ENCODE measurements at regions not wholly inside any gene's neighbourhood (a gene's known extent, or its start where the extent isn't known, plus 50 kb on each side); places are given as distances from the start of the nearest gene placed in this dataset.

GRCh38 chr12:14065616-14066015, 84.2 kb upstream of the GRIN2B start:
- no peak overlapping the region for H3K4me3 Mint-ChIP-seq (ENCODE audit: unreplicated experiment)
- no peak for DNase-seq (ENCODE audit: low read depth)
- Histone ChIP-seq H3K9me3 (ENCODE audit: insufficient read depth, low read depth, low read length) (no peaks in the 10 kb centered on the region), H4K20me1 (ENCODE audit: insufficient read depth, low read length) (no peaks in the 10 kb centered on the region), H3K27ac (ENCODE audit: low read depth, low read length) (no peak overlapping the region), H3K9ac (ENCODE audit: low read length) (no peak overlapping the region), H3K4me1 (ENCODE audit: insufficient read depth, low read length) (no peaks in the 10 kb centered on the region), H3K27me3 (ENCODE audit: insufficient read depth, low read length) (no peaks in the 10 kb centered on the region), H3K36me3 (ENCODE audit: insufficient read depth, low read length) (no peaks in the 10 kb centered on the region), H3K4me2 (ENCODE audit: low read length) (no peak overlapping the region), H3K4me3 (ENCODE audit: insufficient read depth, low read depth, low read length) (no peak overlapping the region), H2AFZ (ENCODE audit: low read depth, low read length) (no peak overlapping the region), H3K79me2 (ENCODE audit: insufficient read depth, low read length) (no peaks in the 10 kb centered on the region)
- peaks cover 4% of the 10 kb centered on the region for H3K9me3 Mint-ChIP-seq (ENCODE audit: unreplicated experiment)
- no peaks in the 10 kb centered on the region for H3K27me3 Mint-ChIP-seq (ENCODE audit: low read depth, unreplicated experiment)
- no peak for TF ChIP-seq EZH2 (IDR thresholded peaks at IDR 0.05; ENCODE audit: insufficient read depth, low read length)
- TF ChIP-seq CTCF (IDR thresholded peaks at IDR 0.05; ENCODE audit: insufficient read depth, low read depth, low read length), result no peak
- peaks cover 9% of the 10 kb centered on the region for H3K4me1 Mint-ChIP-seq (ENCODE audit: low read depth, unreplicated experiment)
- H3K36me3 Mint-ChIP-seq (ENCODE audit: low read depth, unreplicated experiment), result no peaks in the 10 kb centered on the region
- no peak overlapping the region for H3K27ac Mint-ChIP-seq (ENCODE audit: unreplicated experiment)
- no peak for FAIRE-seq

GRCh38 chr12:14066021-14066420, 84.6 kb upstream of the GRIN2B start:
- Histone ChIP-seq H3K4me2 (ENCODE audit: low read length) (no peak overlapping the region), H3K9ac (ENCODE audit: low read length) (no peak overlapping the region), H3K79me2 (ENCODE audit: insufficient read depth, low read length) (no peaks in the 10 kb centered on the region), H2AFZ (ENCODE audit: low read depth, low read length) (no peak overlapping the region), H3K9me3 (ENCODE audit: insufficient read depth, low read depth, low read length) (no peaks in the 10 kb centered on the region), H3K36me3 (ENCODE audit: insufficient read depth, low read length) (no peaks in the 10 kb centered on the region), H3K27ac (ENCODE audit: low read depth, low read length) (no peak overlapping the region), H3K4me1 (ENCODE audit: insufficient read depth, low read length) (no peaks in the 10 kb centered on the region), H3K4me3 (ENCODE audit: insufficient read depth, low read depth, low read length) (no peak overlapping the region), H3K27me3 (ENCODE audit: insufficient read depth, low read length) (no peaks in the 10 kb centered on the region), H4K20me1 (ENCODE audit: insufficient read depth, low read length) (no peaks in the 10 kb centered on the region)
- H3K4me1 Mint-ChIP-seq (ENCODE audit: low read depth, unreplicated experiment), result peaks cover 9% of the 10 kb centered on the region
- H3K27ac Mint-ChIP-seq (ENCODE audit: unreplicated experiment), result no peak overlapping the region
- H3K27me3 Mint-ChIP-seq (ENCODE audit: low read depth, unreplicated experiment), result no peaks in the 10 kb centered on the region
- peaks cover 1% of the 10 kb centered on the region for H3K9me3 Mint-ChIP-seq (ENCODE audit: unreplicated experiment)
- TF ChIP-seq CTCF (IDR thresholded peaks at IDR 0.05; ENCODE audit: insufficient read depth, low read depth, low read length), result no peak
- TF ChIP-seq EZH2 (IDR thresholded peaks at IDR 0.05; ENCODE audit: insufficient read depth, low read length), result no peak
- FAIRE-seq, result no peak
- DNase-seq (ENCODE audit: low read depth), result no peak
- H3K36me3 Mint-ChIP-seq (ENCODE audit: low read depth, unreplicated experiment), result no peaks in the 10 kb centered on the region
- H3K4me3 Mint-ChIP-seq (ENCODE audit: unreplicated experiment), result no peak overlapping the region

GRCh38 chr12:14068961-14069360, 87.6 kb upstream of the GRIN2B start:
- no peaks in the 10 kb centered on the region for H3K9me3 ChIP-seq (ENCODE audit: insufficient read depth, low read depth, low read length)
- no peak overlapping the region for H2AFZ ChIP-seq (ENCODE audit: low read depth, low read length)
- H3K79me2 ChIP-seq (ENCODE audit: insufficient read depth, low read length), result no peaks in the 10 kb centered on the region
- H3K27ac ChIP-seq (ENCODE audit: low read depth, low read length), result no peak overlapping the region
- Mint-ChIP-seq H3K4me1 (ENCODE audit: low read depth, unreplicated experiment) (peaks cover 9% of the 10 kb centered on the region), H3K4me3 (ENCODE audit: unreplicated experiment) (no peak overlapping the region), H3K36me3 (ENCODE audit: low read depth, unreplicated experiment) (no peaks in the 10 kb centered on the region), H3K27ac (ENCODE audit: unreplicated experiment) (no peak overlapping the region), H3K27me3 (ENCODE audit: low read depth, unreplicated experiment) (no peaks in the 10 kb centered on the region), H3K9me3 (ENCODE audit: unreplicated experiment) (peaks cover under 1% of the 10 kb centered on the region)
- H4K20me1 ChIP-seq (ENCODE audit: insufficient read depth, low read length), result no peaks in the 10 kb centered on the region
- FAIRE-seq (no peak), DNase-seq (ENCODE audit: low read depth) (no peak)
- no peak overlapping the region for H3K4me2 ChIP-seq (ENCODE audit: low read length)
- no peak overlapping the region for H3K9ac ChIP-seq (ENCODE audit: low read length)
- no peak for TF ChIP-seq CTCF (IDR thresholded peaks at IDR 0.05; ENCODE audit: insufficient read depth, low read depth, low read length)
- no peak for TF ChIP-seq EZH2 (IDR thresholded peaks at IDR 0.05; ENCODE audit: insufficient read depth, low read length)
- H3K36me3 ChIP-seq (ENCODE audit: insufficient read depth, low read length), result no peaks in the 10 kb centered on the region
- H3K4me1 ChIP-seq (ENCODE audit: insufficient read depth, low read length), result no peaks in the 10 kb centered on the region
- no peaks in the 10 kb centered on the region for H3K27me3 ChIP-seq (ENCODE audit: insufficient read depth, low read length)
- no peak overlapping the region for H3K4me3 ChIP-seq (ENCODE audit: insufficient read depth, low read depth, low read length)
